ENCODE measurements at regions not wholly inside any gene's neighbourhood (a gene's known extent, or its start where the extent isn't known, plus 50 kb on each side); places are given as distances from the start of the nearest gene placed in this dataset.

- no peak for TF ChIP-seq NFIC (IDR thresholded peaks at IDR 0.05)
- TF ChIP-seq HMGXB4 (CRISPR knock-in tag; IDR thresholded peaks at IDR 0.05) = no peak
- no peak for TF ChIP-seq CTCF (IDR thresholded peaks at IDR 0.05 in 2 of 3, conservative IDR thresholded peaks at IDR 0.05 in 1 of 3; ENCODE audit: insufficient read depth in 2 of 3, low read depth in 1 of 3, low read length in 3 of 3)
- no peak for TF ChIP-seq NFE2 (IDR thresholded peaks at IDR 0.05; ENCODE audit: low read depth)
- TF ChIP-seq TRIM28 (IDR thresholded peaks at IDR 0.05) = no peak
Observed at GRCh38 chr7:26546508-26547053, 254.9 kb downstream of the SNX10 start.

Measured in K562 (cell line).